ENCODE measurements at regions not wholly inside any gene's neighbourhood (a gene's known extent, or its start where the extent isn't known, plus 50 kb on each side); places are given as distances from the start of the nearest gene placed in this dataset.

DNA sequence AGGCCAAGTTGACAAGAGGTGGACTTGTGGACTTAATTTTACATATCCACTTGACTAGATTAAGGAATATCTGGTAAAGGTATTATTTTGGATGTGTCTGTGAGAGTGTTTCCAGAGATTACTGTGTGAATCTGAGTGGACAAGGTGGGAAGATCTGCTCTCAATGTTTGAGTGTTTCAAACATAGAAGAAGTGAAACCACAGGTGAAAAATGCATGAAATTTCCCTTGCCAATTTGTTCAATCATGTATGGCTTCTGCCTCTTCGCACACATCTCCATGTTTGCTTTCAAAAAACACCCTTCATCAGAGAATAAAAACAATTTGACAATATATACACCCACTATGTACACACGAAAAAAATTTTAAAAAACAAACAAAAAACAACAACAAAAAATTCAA, 152.7 kb downstream of the SALL1 start:
- TF ChIP-seq, protein P1, sequence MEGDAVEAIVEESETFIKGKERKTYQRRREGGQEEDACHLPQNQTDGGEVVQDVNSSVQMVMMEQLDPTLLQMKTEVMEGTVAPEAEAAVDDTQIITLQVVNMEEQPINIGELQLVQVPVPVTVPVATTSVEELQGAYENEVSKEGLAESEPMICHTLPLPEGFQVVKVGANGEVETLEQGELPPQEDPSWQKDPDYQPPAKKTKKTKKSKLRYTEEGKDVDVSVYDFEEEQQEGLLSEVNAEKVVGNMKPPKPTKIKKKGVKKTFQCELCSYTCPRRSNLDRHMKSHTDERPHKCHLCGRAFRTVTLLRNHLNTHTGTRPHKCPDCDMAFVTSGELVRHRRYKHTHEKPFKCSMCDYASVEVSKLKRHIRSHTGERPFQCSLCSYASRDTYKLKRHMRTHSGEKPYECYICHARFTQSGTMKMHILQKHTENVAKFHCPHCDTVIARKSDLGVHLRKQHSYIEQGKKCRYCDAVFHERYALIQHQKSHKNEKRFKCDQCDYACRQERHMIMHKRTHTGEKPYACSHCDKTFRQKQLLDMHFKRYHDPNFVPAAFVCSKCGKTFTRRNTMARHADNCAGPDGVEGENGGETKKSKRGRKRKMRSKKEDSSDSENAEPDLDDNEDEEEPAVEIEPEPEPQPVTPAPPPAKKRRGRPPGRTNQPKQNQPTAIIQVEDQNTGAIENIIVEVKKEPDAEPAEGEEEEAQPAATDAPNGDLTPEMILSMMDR (IDR thresholded peaks at IDR 0.05) = no peak
- TF ChIP-seq POLR2AphosphoS5 (IDR thresholded peaks at IDR 0.05; ENCODE audit: insufficient read depth in 1 of 2, low read depth in 1 of 2) (no peak), POLR2A (IDR thresholded peaks at IDR 0.05) (no peak)
